ENCODE measurements at regions not wholly inside any gene's neighbourhood (a gene's known extent, or its start where the extent isn't known, plus 50 kb on each side); places are given as distances from the start of the nearest gene placed in this dataset.
A peak's percentile ranks its signal among the peaks of the same experiment; 100 is the strongest.
"Not testable (repeated sequence)": the region's sequence is repeated elsewhere in the genome, so short reads cannot be mapped to it uniquely, and the experiment has no call there.

- peak; percentile 59 to 68 for ATAC-seq
Observed at GRCh38 chr4:184335520-184335919, 117.8 kb upstream of the ENPP6 start.

DNA sequence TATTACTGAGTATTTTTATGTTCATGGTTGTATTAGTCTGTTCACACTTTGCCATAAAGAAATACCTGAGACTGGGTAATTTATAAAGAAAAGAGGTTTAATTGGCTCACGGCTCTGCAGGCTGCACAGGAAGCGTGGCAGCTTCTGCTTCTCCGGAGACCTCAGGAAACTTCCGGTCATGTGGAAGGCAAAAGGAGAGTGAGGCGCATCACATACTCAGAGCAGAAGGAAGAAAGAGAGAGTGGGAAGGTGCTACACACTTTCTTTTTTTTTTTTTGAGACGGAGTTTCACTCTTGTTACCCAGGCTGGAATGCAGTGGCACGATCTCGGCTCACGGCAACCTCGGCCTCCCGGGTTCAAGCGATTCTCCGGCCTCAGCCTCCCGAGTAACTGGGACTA, 115.8 kb upstream of the ENPP6 start:
- not testable (repeated sequence) for H3K36me3 Mint-ChIP-seq; H3K27me3 Mint-ChIP-seq; DNase-seq (ENCODE audit: low spot score); H3K9me3 Mint-ChIP-seq; H3K4me3 Mint-ChIP-seq
- peak in 1 of 2 donors; percentile 52 for ATAC-seq
- H3K27ac Mint-ChIP-seq = peak overlapping the region; percentile 15 to 66
- peaks cover 29 to 33% of the 10 kb centered on the region in 2 donors for H3K4me1 Mint-ChIP-seq (ENCODE audit: low read depth in 2 of 2)

More at GRCh38 chr4:184335520-184335919, 117.8 kb upstream of the ENPP6 start:
- Mint-ChIP-seq H3K27me3 (no peaks in the 10 kb centered on the region), H3K36me3 (peaks cover 9% of the 10 kb centered on the region), H3K4me3 (peak overlapping the region; percentile 2), H3K27ac (peak overlapping the region; percentile 3), H3K4me1 (ENCODE audit: low read depth in 2 of 2) (peaks cover 14 to 18% of the 10 kb centered on the region in 2 donors), H3K9me3 (no peaks in the 10 kb centered on the region)
- DNase-seq (ENCODE audit: low spot score) = no peak

DNA sequence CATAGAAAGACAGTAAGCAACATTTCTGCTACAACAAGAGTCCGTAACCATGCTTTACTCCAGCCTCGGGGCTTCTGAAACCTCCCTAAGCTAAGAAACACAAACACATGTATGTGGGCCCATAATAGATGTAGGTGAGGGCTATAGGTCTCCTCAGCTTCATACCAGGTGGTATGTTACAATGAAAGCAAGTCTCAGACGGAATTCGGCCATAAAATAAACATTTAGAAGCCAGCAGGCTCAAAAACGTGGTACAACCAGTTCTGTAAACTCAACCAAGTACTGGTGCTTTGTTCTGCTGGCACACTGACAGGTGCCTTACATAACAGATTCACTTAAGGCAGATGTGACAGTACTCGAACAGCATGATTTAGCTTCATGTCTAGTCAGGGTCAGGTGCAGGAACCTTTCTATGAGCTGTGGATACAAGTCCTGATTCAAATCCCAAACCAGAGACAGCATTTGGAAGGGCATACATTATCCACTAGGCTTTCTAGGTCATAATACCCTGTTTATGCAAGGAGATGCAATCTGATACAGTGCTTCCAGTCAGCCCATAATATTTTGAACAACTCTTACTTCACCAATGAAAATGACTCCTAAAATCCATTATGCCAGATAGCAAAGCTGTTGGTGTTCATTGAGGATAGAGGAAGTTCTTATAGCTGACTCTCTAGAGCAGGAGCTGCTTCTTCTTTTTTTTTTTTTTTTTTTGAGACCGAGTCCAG, 113.8 kb upstream of the ENPP6 start:
- Mint-ChIP-seq H3K4me1 (ENCODE audit: low read depth in 2 of 2) (peaks cover 36 to 43% of the 10 kb centered on the region in 2 donors), H3K27me3 (no peaks in the 10 kb centered on the region), H3K9me3 (no peaks in the 10 kb centered on the region), H3K36me3 (peaks cover under 1% of the 10 kb centered on the region), H3K4me3 (no peak overlapping the region), H3K27ac (peak overlapping the region in 1 of 2 donors; percentile 20)
- DNase-seq (ENCODE audit: low spot score) = no peak
- ATAC-seq = no peak

DNA sequence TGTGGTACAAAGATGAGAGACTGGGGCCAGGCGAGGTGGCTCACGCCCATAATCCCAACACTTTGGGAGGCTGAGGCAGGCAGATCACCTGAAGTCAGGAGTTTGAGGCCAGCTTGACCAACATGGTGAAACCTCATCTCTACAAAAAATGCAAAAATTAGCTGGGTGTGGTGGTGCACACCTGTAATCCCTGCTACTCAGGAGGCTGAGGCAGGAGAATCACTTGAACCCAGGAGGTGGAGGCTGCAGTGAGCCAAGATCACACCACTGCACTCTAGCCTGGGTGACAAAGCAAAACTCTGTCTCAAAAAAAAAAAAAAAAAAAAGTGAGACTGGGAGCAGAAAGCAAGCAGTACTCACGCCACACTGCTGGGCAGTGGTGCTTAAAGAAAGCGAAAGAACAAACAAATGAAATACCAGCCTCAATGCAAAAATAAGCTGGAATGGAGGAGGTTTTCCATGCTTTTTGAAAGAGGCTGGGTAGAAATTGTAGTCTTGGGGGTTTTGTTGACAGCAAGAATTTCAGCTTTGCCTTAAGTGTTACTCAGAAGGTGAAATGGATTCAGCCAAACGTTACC, 112.9 kb upstream of the ENPP6 start:
- H3K36me3 Mint-ChIP-seq; ATAC-seq; H3K9me3 Mint-ChIP-seq; H3K27me3 Mint-ChIP-seq; DNase-seq (ENCODE audit: low spot score): not testable (repeated sequence)
- H3K27ac Mint-ChIP-seq = peak overlapping the region; percentile 54 to 81
- peak overlapping the region; percentile 49 for H3K4me3 Mint-ChIP-seq
- peaks cover 32 to 38% of the 10 kb centered on the region in 2 donors for H3K4me1 Mint-ChIP-seq (ENCODE audit: low read depth in 2 of 2)

DNA sequence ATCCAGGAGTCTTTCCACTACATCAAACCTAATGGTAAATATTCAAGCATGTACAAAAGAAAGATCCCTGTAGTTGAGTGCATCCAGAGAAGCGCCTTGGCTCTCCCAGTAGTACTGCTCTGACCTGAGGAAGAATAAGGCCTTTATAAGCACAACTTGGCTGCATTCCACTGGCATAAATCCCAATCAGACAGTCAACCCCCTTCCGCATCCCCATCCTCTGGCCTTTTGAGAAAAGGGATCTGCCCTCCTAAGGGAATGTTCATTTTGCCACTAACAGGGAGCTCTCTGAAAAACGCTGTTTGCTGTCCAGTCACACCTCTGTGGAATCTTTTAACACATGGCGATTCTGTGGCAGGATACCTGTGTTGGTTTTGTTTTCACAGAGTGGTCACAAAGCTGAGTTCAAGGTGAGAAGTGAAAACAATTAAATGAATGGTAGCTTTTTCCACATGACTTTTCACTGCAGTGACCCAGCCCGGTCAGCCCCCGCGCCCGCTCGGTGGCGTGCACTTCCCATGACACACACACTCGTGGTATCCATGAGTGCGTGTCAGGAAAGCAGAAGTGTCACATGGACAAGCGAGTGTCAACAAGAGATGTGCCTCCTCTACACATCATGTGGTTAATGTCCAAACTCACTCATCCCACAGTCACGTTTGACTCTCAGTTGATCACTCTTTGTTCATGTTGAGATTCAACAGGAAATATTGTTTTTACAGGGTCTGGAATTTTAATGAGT, 112.2 kb upstream of the ENPP6 start:
- Mint-ChIP-seq H3K27me3 (no peaks in the 10 kb centered on the region), H3K27ac (peak overlapping the region; percentile 54 to 81), H3K4me1 (ENCODE audit: low read depth in 2 of 2) (peaks cover 26 to 30% of the 10 kb centered on the region in 2 donors), H3K4me3 (peak overlapping the region; percentile 49), H3K36me3 (no peaks in the 10 kb centered on the region), H3K9me3 (no peaks in the 10 kb centered on the region)
- DNase-seq (ENCODE audit: low spot score) (no peak), ATAC-seq (peak; percentile 80)

- Mint-ChIP-seq H3K4me1 (ENCODE audit: low read depth in 2 of 2) (peaks cover 25 to 30% of the 10 kb centered on the region in 2 donors), H3K9me3 (no peaks in the 10 kb centered on the region), H3K27ac (peak overlapping the region; percentile 54 to 81), H3K27me3 (no peaks in the 10 kb centered on the region), H3K4me3 (no peak overlapping the region), H3K36me3 (no peaks in the 10 kb centered on the region)
- DNase-seq (ENCODE audit: low spot score) (no peak), ATAC-seq (no peak)
Observed at GRCh38 chr4:184329235-184329634, 111.6 kb upstream of the ENPP6 start.

GRCh38 chr4:184328022-184328736, 110.5 kb upstream of the ENPP6 start:
- peak in 1 of 2 donors; percentile 25 for ATAC-seq

DNA sequence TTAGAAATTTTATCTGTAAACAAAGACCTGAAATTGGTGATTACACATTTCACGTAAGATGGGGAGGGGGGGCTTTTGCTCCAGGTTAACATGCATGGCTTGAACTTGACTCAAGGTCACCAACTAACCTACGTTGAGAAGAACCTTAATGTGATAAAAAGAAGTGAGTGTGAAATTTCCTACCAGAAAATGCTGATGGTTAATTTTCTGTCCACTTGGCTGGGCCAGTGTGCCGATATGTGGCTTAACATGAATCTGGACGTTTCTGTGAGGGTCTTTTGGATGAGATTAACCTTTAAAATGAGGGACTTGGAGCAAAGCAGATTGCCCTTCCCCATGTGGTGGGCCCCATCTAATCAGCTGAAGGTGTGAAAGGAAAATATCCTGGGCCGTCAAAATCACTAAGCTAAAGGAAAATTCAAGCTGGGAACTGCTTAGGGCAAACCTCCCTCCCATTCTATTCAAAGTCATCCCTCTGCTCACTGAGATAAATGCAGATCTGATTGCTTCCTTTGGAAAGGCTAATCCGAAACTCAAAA, 107.3 kb upstream of the ENPP6 start:
- Mint-ChIP-seq H3K9me3 (no peaks in the 10 kb centered on the region), H3K4me3 (no peak overlapping the region), H3K36me3 (no peaks in the 10 kb centered on the region), H3K27me3 (no peaks in the 10 kb centered on the region), H3K4me1 (ENCODE audit: low read depth in 2 of 2) (peaks cover 24% of the 10 kb centered on the region in 2 donors), H3K27ac (no peak overlapping the region)
- ATAC-seq (no peak), DNase-seq (ENCODE audit: low spot score) (no peak)

More at GRCh38 chr4:184328022-184328736, 110.5 kb upstream of the ENPP6 start:
- Mint-ChIP-seq H3K4me1 (ENCODE audit: low read depth in 2 of 2) (peaks cover 22 to 25% of the 10 kb centered on the region in 2 donors), H3K27me3 (no peaks in the 10 kb centered on the region), H3K4me3 (peak overlapping the region; percentile 41), H3K9me3 (no peaks in the 10 kb centered on the region), H3K36me3 (no peaks in the 10 kb centered on the region), H3K27ac (peak overlapping the region; percentile 9 to 78)
- no peak for DNase-seq (ENCODE audit: low spot score)

DNA sequence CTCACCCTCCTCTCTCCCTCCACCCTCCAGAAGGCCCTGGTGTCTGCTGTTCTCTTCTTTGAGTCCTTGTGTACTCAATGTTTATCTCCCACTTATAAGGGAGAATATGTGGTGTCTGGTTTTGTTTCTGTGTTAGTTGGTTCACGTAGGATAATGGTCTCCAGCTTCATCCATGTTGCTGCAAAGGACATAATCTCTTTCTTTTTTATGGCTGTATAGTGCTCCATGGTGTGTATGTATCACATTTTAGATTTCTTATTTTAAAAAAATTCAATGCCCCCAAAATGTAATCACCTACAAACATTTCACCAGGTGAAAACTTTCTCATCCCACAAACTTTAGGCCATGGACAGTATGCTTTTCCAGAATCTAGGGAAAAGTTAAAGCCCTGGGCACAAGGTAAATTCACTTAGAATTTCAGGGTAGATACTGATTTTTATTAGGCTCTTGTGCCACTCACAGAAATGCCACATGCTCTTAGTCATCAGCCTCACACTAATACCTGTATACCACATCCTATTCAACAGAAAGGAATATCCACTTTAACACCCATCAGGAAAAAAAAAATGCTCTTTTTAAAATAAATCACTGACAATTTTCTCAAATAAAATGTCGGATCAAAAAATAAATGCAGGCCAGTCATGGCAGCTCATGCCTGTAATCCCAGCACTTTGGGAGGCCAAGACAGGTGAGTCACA, 104.8 kb upstream of the ENPP6 start:
- H3K9me3 Mint-ChIP-seq = no peaks in the 10 kb centered on the region
- H3K27ac Mint-ChIP-seq = peak overlapping the region in 1 of 2 donors; percentile 23
- H3K4me1 Mint-ChIP-seq (ENCODE audit: low read depth in 2 of 2) = peaks cover 19 to 23% of the 10 kb centered on the region in 2 donors
- ATAC-seq (no peak), DNase-seq (ENCODE audit: low spot score) (no peak)
- no peaks in the 10 kb centered on the region for H3K27me3 Mint-ChIP-seq
- no peaks in the 10 kb centered on the region for H3K36me3 Mint-ChIP-seq
- no peak overlapping the region for H3K4me3 Mint-ChIP-seq

- Mint-ChIP-seq H3K27ac (peak overlapping the region; percentile 83 to 94), H3K4me3 (no peak overlapping the region), H3K4me1 (ENCODE audit: low read depth in 2 of 2) (peaks cover 19 to 37% of the 10 kb centered on the region in 2 donors), H3K9me3 (no peaks in the 10 kb centered on the region), H3K27me3 (no peaks in the 10 kb centered on the region), H3K36me3 (no peaks in the 10 kb centered on the region)
- no peak for ATAC-seq
- DNase-seq (ENCODE audit: low spot score) = no peak
Observed at GRCh38 chr4:184320631-184321030, 103.0 kb upstream of the ENPP6 start.

GRCh38 chr4:184318852-184319251, 101.2 kb upstream of the ENPP6 start:
- ATAC-seq (peak in 1 of 2 donors; percentile 2), DNase-seq (ENCODE audit: low spot score) (no peak)
- H3K27ac Mint-ChIP-seq = peak overlapping the region; percentile 83 to 94
- H3K4me1 Mint-ChIP-seq (ENCODE audit: low read depth in 2 of 2) = peaks cover 36 to 53% of the 10 kb centered on the region in 2 donors
- H3K9me3 Mint-ChIP-seq = no peaks in the 10 kb centered on the region
- H3K27me3 Mint-ChIP-seq = no peaks in the 10 kb centered on the region
- peak overlapping the region; percentile 39 for H3K4me3 Mint-ChIP-seq
- no peaks in the 10 kb centered on the region for H3K36me3 Mint-ChIP-seq

GRCh38 chr4:184317234-184317918, 99.7 kb upstream of the ENPP6 start:
- Mint-ChIP-seq H3K27me3 (no peaks in the 10 kb centered on the region), H3K36me3 (no peaks in the 10 kb centered on the region), H3K27ac (peak overlapping the region in 1 of 2 donors; percentile 98), H3K4me3 (no peak overlapping the region), H3K9me3 (no peaks in the 10 kb centered on the region), H3K4me1 (ENCODE audit: low read depth in 2 of 2) (peaks cover 51 to 68% of the 10 kb centered on the region in 2 donors)
- ATAC-seq (no peak), DNase-seq (ENCODE audit: low spot score) (no peak)
